ENCODE measurements at regions not wholly inside any gene's neighbourhood (a gene's known extent, or its start where the extent isn't known, plus 50 kb on each side); places are given as distances from the start of the nearest gene placed in this dataset.

GRCh38 chr2:175400975-175401374 lies 219.5 kb upstream of the ATP5MC3 start:
- no peak for TF ChIP-seq CTCF (IDR thresholded peaks at IDR 0.05)
- TF ChIP-seq POLR2AphosphoS5 (IDR thresholded peaks at IDR 0.05) = no peak
- no peak for TF ChIP-seq POLR2A (IDR thresholded peaks at IDR 0.05)
